Suprapubic skin (tissue), 4 donors: ENCODE measurements at regions not wholly inside any gene's neighbourhood (a gene's known extent, or its start where the extent isn't known, plus 50 kb on each side); places are given as distances from the start of the nearest gene placed in this dataset.

Experiments used
- CTCF ChIP-seq, 2 donors: fragments of 200-600 bp in 1 of 2; fragments of 450-650 bp in 1 of 2; sonication (generic) in 1 of 2; IDR thresholded peaks; one replicate each; pipeline ENCODE4 v1.5.1; 2016 to 2019; ENCODE audit warnings: antibody characterized with exemption in 2 of 2, mild to moderate bottlenecking in 1 of 2, moderate library complexity in 1 of 2
- EP300 ChIP-seq: sonication (generic); formaldehyde crosslinking; IDR thresholded peaks from one replicate; pipeline ENCODE4 v1.6.1; 2017; ENCODE audit warnings: antibody characterized with exemption
- POLR2A ChIP-seq, 2 donors: fragments of 450-650 bp; IDR thresholded peaks; one replicate each; pipeline ENCODE4 v1.6.1; 2017; ENCODE audit warnings: antibody characterized with exemption in 2 of 2, mild to moderate bottlenecking in 2 of 2, moderate library complexity in 2 of 2
- POLR2AphosphoS5 ChIP-seq, 3 donors: sonication (generic); formaldehyde crosslinking; IDR thresholded peaks; one replicate each; pipeline ENCODE4 v1.6.1; 2017; ENCODE audit warnings: antibody characterized with exemption in 3 of 3

- no peak for TF ChIP-seq CTCF (IDR thresholded peaks at IDR 0.05)
- TF ChIP-seq POLR2AphosphoS5 (IDR thresholded peaks at IDR 0.05), result no peak
- TF ChIP-seq POLR2A (IDR thresholded peaks at IDR 0.05), result no peak
- no peak for TF ChIP-seq EP300
Observed at GRCh38 chr2:185638771-185639170, 99.8 kb upstream of the FSIP2 start.
